ENCODE measurements at regions not wholly inside any gene's neighbourhood (a gene's known extent, or its start where the extent isn't known, plus 50 kb on each side); places are given as distances from the start of the nearest gene placed in this dataset.

GRCh38 chr9:115461280-115461679 lies 343.3 kb upstream of the TNC start:
- TF ChIP-seq NFYB (CRISPR knock-in tag; conservative IDR thresholded peaks at IDR 0.05; ENCODE audit: low read depth) (no peak), CTCF (IDR thresholded peaks at IDR 0.05) (no peak), ARID4B (CRISPR knock-in tag; IDR thresholded peaks at IDR 0.05; ENCODE audit: borderline replicate concordance) (no peak), IRF2 (CRISPR knock-in tag; IDR thresholded peaks at IDR 0.05; ENCODE audit: borderline replicate concordance, low read depth) (no peak), ETV6 (CRISPR knock-in tag; IDR thresholded peaks at IDR 0.05) (no peak), JUN (CRISPR knock-in tag; IDR thresholded peaks at IDR 0.05) (no peak), FOXK1 (CRISPR knock-in tag; IDR thresholded peaks at IDR 0.05) (no peak), USF2 (CRISPR knock-in tag; IDR thresholded peaks at IDR 0.05) (no peak)
- TF ChIP-seq, protein P1, sequence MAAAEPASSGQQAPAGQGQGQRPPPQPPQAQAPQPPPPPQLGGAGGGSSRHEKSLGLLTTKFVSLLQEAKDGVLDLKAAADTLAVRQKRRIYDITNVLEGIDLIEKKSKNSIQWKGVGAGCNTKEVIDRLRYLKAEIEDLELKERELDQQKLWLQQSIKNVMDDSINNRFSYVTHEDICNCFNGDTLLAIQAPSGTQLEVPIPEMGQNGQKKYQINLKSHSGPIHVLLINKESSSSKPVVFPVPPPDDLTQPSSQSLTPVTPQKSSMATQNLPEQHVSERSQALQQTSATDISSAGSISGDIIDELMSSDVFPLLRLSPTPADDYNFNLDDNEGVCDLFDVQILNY (CRISPR knock-in tag; IDR thresholded peaks at IDR 0.05) = no peak
- TF ChIP-seq, protein P2, sequence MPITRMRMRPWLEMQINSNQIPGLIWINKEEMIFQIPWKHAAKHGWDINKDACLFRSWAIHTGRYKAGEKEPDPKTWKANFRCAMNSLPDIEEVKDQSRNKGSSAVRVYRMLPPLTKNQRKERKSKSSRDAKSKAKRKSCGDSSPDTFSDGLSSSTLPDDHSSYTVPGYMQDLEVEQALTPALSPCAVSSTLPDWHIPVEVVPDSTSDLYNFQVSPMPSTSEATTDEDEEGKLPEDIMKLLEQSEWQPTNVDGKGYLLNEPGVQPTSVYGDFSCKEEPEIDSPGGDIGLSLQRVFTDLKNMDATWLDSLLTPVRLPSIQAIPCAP (CRISPR knock-in tag; IDR thresholded peaks at IDR 0.05) = no peak
